AG09309 (cell line): ENCODE measurements at regions not wholly inside any gene's neighbourhood (a gene's known extent, or its start where the extent isn't known, plus 50 kb on each side); places are given as distances from the start of the nearest gene placed in this dataset.

Experiments
- DNase-seq: peaks from one replicate; pipeline ENCODE4 v3.0.0-alpha.2; 2010; ENCODE audit warnings: low read depth
- H3K4me3 ChIP-seq: 2 replicates; pipeline ENCODE4 v1.5.1; 2011; ENCODE audit warnings: mild to moderate bottlenecking, low read depth, low read length, moderate library complexity; ENCODE audit not compliant: control insufficient read depth
- CTCF ChIP-seq: IDR thresholded peaks from 2 replicates; pipeline ENCODE4 v1.5.1; 2011; ENCODE audit warnings: mild to moderate bottlenecking, low read depth, low read length, inconsistent platforms; ENCODE audit not compliant: insufficient read depth, control insufficient read depth; ENCODE audit errors: missing control alignments

GRCh38 chr3:73801444-73801843, 176.7 kb upstream of the PDZRN3 start:
- DNase-seq, result no peak
- H3K4me3 ChIP-seq, result no peak overlapping the region
- TF ChIP-seq CTCF, result no peak

GRCh38 chr3:73797311-73797710, 172.6 kb upstream of the PDZRN3 start:
- no peak overlapping the region for H3K4me3 ChIP-seq
- DNase-seq, result no peak
- TF ChIP-seq CTCF, result no peak

- no peak for TF ChIP-seq CTCF
- DNase-seq, result no peak
- no peak overlapping the region for H3K4me3 ChIP-seq
Measured at GRCh38 chr3:73796382-73796781, 171.6 kb upstream of the PDZRN3 start.

GRCh38 chr3:73791356-73791755, 166.6 kb upstream of the PDZRN3 start:
- TF ChIP-seq CTCF, result no peak
- DNase-seq, result no peak
- no peak overlapping the region for H3K4me3 ChIP-seq

GRCh38 chr3:73789825-73790444, 165.2 kb upstream of the PDZRN3 start:
- no peak overlapping the region for H3K4me3 ChIP-seq
- no peak for DNase-seq
- no peak for TF ChIP-seq CTCF

- no peak overlapping the region for H3K4me3 ChIP-seq
- TF ChIP-seq CTCF, result no peak
- DNase-seq, result no peak
Measured at GRCh38 chr3:73787620-73788019, 162.9 kb upstream of the PDZRN3 start.

GRCh38 chr3:73786998-73787397, 162.3 kb upstream of the PDZRN3 start:
- no peak for DNase-seq
- H3K4me3 ChIP-seq, result no peak overlapping the region
- TF ChIP-seq CTCF, result no peak
